HS-27A (cell line): ENCODE measurements at regions not wholly inside any gene's neighbourhood (a gene's known extent, or its start where the extent isn't known, plus 50 kb on each side); places are given as distances from the start of the nearest gene placed in this dataset.
"Not testable (repeated sequence)": the region's sequence is repeated elsewhere in the genome, so short reads cannot be mapped to it uniquely, and the experiment has no call there.

Experiments used
- DNase-seq: peaks from one replicate; pipeline ENCODE4 v3.0.0-alpha.2; 2012; ENCODE audit warnings: low read depth, missing footprints

- DNase-seq: no peak
Measured at GRCh38 chr6:27161115-27161514, 86.4 kb upstream of the PRSS16 start.

- DNase-seq: no peak
Measured at GRCh38 chr6:27161603-27161945, 85.9 kb upstream of the PRSS16 start.

GRCh38 chr6:27161946-27162603 is 85.4 kb upstream of the PRSS16 start:
- peak; percentile 50 for DNase-seq

- DNase-seq: no peak
Measured at GRCh38 chr6:27163834-27164233, 83.7 kb upstream of the PRSS16 start.

GRCh38 chr6:27168108-27168507 is 79.4 kb upstream of the PRSS16 start:
- no peak for DNase-seq

- peak; percentile 79 for DNase-seq
Measured at GRCh38 chr6:27168586-27169443, 78.7 kb upstream of the PRSS16 start.

- DNase-seq: not testable (repeated sequence)
Measured at GRCh38 chr6:27172524-27173231, 74.8 kb upstream of the PRSS16 start.

GRCh38 chr6:27173232-27173601 is 74.3 kb upstream of the PRSS16 start:
- DNase-seq: not testable (repeated sequence)

GRCh38 chr6:27174958-27175357 is 72.5 kb upstream of the PRSS16 start:
- DNase-seq: no peak

GRCh38 chr6:27176096-27176495 is 71.4 kb upstream of the PRSS16 start:
- DNase-seq: no peak

GRCh38 chr6:27176523-27177484 is 70.7 kb upstream of the PRSS16 start:
- DNase-seq: peak; percentile 42

- peak; percentile 86 for DNase-seq
Measured at GRCh38 chr6:27177485-27178406, 69.8 kb upstream of the PRSS16 start.

GRCh38 chr6:27178407-27178730 is 69.1 kb upstream of the PRSS16 start:
- no peak for DNase-seq

- no peak for DNase-seq
Measured at GRCh38 chr6:27178860-27179259, 68.6 kb upstream of the PRSS16 start.

GRCh38 chr6:27183060-27183832 is 64.3 kb upstream of the PRSS16 start:
- DNase-seq: no peak

GRCh38 chr6:27187231-27188060 is 60.1 kb upstream of the PRSS16 start:
- no peak for DNase-seq

- DNase-seq: peak; percentile 81
Measured at GRCh38 chr6:27188061-27188884, 59.2 kb upstream of the PRSS16 start.

- DNase-seq: peak; percentile 71
Measured at GRCh38 chr6:27188885-27189418, 58.5 kb upstream of the PRSS16 start.
